ENCODE measurements at regions not wholly inside any gene's neighbourhood (a gene's known extent, or its start where the extent isn't known, plus 50 kb on each side); places are given as distances from the start of the nearest gene placed in this dataset.

- no peak for DNase-seq (ENCODE audit: low spot score)
Measured at GRCh38 chr15:72920551-72920950, 131.7 kb upstream of the NEO1 start.

- DNase-seq (ENCODE audit: low spot score): no peak
Measured at GRCh38 chr15:72919936-72920465, 132.3 kb upstream of the NEO1 start.

GRCh38 chr15:72916897-72917296 lies 133.3 kb upstream of the ADPGK start:
- DNase-seq (ENCODE audit: low spot score): no peak

- no peak for DNase-seq (ENCODE audit: low spot score)
Measured at GRCh38 chr15:72916378-72916777, 132.8 kb upstream of the ADPGK start.

GRCh38 chr15:72915843-72916242 lies 132.3 kb upstream of the ADPGK start:
- no peak for DNase-seq (ENCODE audit: low spot score)

- DNase-seq (ENCODE audit: low spot score): peak; percentile 21
Measured at GRCh38 chr15:72912996-72913395, 129.4 kb upstream of the ADPGK start.

- DNase-seq (ENCODE audit: low spot score): no peak
Measured at GRCh38 chr15:72912121-72912520, 128.6 kb upstream of the ADPGK start.

- DNase-seq (ENCODE audit: low spot score): no peak
Measured at GRCh38 chr15:72911626-72912025, 128.1 kb upstream of the ADPGK start.

- DNase-seq (ENCODE audit: low spot score): no peak
Measured at GRCh38 chr15:72908713-72909112, 125.2 kb upstream of the ADPGK start.

- DNase-seq (ENCODE audit: low spot score): no peak
Measured at GRCh38 chr15:72907733-72908132, 124.2 kb upstream of the ADPGK start.

- DNase-seq (ENCODE audit: low spot score): no peak
Measured at GRCh38 chr15:72902919-72903260, 119.3 kb upstream of the ADPGK start.

GRCh38 chr15:72902245-72902918 lies 118.8 kb upstream of the ADPGK start:
- peak; percentile 27 for DNase-seq (ENCODE audit: low spot score)

GRCh38 chr15:72892986-72893385 lies 109.4 kb upstream of the ADPGK start:
- DNase-seq (ENCODE audit: low spot score): no peak

GRCh38 chr15:72890043-72890442 lies 106.5 kb upstream of the ADPGK start:
- DNase-seq (ENCODE audit: low spot score): no peak

- no peak for DNase-seq (ENCODE audit: low spot score)
Measured at GRCh38 chr15:72889545-72889944, 106.0 kb upstream of the ADPGK start.

- no peak for DNase-seq (ENCODE audit: low spot score)
Measured at GRCh38 chr15:72888811-72889210, 105.3 kb upstream of the ADPGK start.

GRCh38 chr15:72888211-72888610 lies 104.7 kb upstream of the ADPGK start:
- no peak for DNase-seq (ENCODE audit: low spot score)

- no peak for DNase-seq (ENCODE audit: low spot score)
Measured at GRCh38 chr15:72887376-72887775, 103.8 kb upstream of the ADPGK start.

GRCh38 chr15:72884311-72884710 lies 100.8 kb upstream of the ADPGK start:
- DNase-seq (ENCODE audit: low spot score): no peak

- DNase-seq (ENCODE audit: low spot score): no peak
Measured at GRCh38 chr15:72873379-72874233, 90.0 kb upstream of the ADPGK start.

GRCh38 chr15:72872066-72872845 lies 88.7 kb upstream of the ADPGK start:
- DNase-seq (ENCODE audit: low spot score): no peak

GRCh38 chr15:72866866-72867616 lies 83.5 kb upstream of the ADPGK start:
- no peak for DNase-seq (ENCODE audit: low spot score)
